GM20000 (cell line): ENCODE measurements at regions not wholly inside any gene's neighbourhood (a gene's known extent, or its start where the extent isn't known, plus 50 kb on each side); places are given as distances from the start of the nearest gene placed in this dataset.

Source experiments
- DNase-seq: peaks from one replicate; pipeline ENCODE4 v3.0.0; 2012; ENCODE audit warnings: low spot score
- CTCF ChIP-seq: IDR thresholded peaks from 2 replicates; pipeline ENCODE4 v1.5.1; 2012; ENCODE audit warnings: mild to moderate bottlenecking, control low read depth; ENCODE audit errors: extremely low read depth, missing control alignments

- DNase-seq: no peak
- TF ChIP-seq CTCF: no peak
Observed at GRCh38 chr13:106402866-106403265, 132.6 kb downstream of the EFNB2 start.

- no peak for DNase-seq
- no peak for TF ChIP-seq CTCF
Observed at GRCh38 chr13:106401081-106401480, 134.4 kb downstream of the EFNB2 start.

- DNase-seq: no peak
- TF ChIP-seq CTCF: no peak
Observed at GRCh38 chr13:106400289-106400688, 135.2 kb downstream of the EFNB2 start.

GRCh38 chr13:106398289-106398688 lies 137.2 kb downstream of the EFNB2 start:
- DNase-seq: no peak
- no peak for TF ChIP-seq CTCF

GRCh38 chr13:106393776-106394175 lies 141.7 kb downstream of the EFNB2 start:
- TF ChIP-seq CTCF: no peak

GRCh38 chr13:106391681-106392080 lies 143.8 kb downstream of the EFNB2 start:
- no peak for TF ChIP-seq CTCF
- no peak for DNase-seq

More at GRCh38 chr13:106393776-106394175, 141.7 kb downstream of the EFNB2 start:
- DNase-seq: no peak

- no peak for TF ChIP-seq CTCF
- DNase-seq: no peak
Observed at GRCh38 chr13:106391271-106391670, 144.2 kb downstream of the EFNB2 start.

GRCh38 chr13:106390367-106390766 lies 145.1 kb downstream of the EFNB2 start:
- TF ChIP-seq CTCF: no peak
- no peak for DNase-seq
